Stimulated activated CD4-positive, alpha-beta T cell treated with anti-CD3 and anti-CD28 coated beads, TNF-alpha, amount 100 ng/mL, for 48 hours (primary cell): ENCODE measurements at regions not wholly inside any gene's neighbourhood (a gene's known extent, or its start where the extent isn't known, plus 50 kb on each side); places are given as distances from the start of the nearest gene placed in this dataset.
"Not testable (repeated sequence)": the region's sequence is repeated elsewhere in the genome, so short reads cannot be mapped to it uniquely, and the experiment has no call there.

Source experiments
- DNase-seq, 3 donors: peaks; one replicate each; pipeline ENCODE4 v3.0.0-alpha.2; 2020; ENCODE audit warnings: low read depth in 3 of 3

DNA sequence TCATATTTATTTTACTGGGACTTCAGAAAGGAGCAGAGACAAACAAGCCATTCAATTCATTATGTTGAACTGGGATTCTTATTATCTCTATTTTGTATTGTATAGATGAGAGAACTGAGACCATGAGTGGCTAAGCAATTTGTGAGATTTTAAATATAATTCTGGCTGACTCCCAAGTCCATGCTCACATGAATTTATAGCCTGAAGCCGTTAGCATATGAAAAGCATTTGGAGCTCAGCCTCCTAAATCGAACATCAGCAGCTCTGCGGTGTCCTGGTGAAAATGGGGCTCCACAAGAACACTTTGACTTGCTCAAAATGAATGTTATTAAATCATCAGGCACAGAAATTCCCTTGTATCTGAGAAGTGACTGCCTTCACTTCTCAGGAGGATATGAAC is 96.8 kb upstream of the DPT start:
- no peak for DNase-seq

DNA sequence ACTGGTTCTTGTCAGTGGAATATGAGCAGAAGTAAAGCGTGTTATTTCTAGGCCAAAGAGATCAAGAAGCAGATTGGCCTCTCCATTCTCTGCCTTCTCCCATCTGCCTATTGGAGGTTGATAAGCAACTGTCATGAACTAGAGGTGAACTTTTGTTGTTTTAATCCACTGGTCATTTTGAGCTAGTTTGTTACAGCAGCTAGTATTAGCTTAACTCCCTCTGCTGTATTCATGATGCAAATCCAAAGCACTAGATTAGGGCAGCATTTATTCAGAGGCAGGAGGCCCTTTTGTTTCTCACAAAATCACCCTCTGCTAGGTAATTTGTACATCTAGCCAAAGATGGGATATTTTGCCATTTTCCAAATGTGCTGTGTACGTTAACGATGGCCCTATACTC is 97.3 kb upstream of the DPT start:
- no peak for DNase-seq

DNA sequence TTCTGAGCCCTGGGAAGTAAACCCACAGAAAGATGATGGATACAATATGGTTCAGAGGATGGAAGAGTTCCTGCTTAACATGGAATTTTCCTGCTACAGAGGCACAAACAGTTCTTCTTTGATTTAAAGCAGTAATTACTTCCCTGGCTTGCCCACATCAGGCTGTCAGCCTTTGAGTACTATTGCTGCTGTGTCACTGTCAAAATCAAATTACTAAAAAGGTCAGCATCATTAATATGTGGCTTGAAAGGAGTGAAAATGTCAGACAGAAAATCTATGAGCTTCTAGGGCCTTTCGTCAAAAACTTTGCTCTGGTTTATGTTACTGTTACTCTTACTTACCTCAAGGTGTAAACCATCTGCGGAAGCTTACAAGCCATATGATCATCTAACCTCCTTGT is 98.6 kb upstream of the DPT start:
- no peak for DNase-seq

DNA sequence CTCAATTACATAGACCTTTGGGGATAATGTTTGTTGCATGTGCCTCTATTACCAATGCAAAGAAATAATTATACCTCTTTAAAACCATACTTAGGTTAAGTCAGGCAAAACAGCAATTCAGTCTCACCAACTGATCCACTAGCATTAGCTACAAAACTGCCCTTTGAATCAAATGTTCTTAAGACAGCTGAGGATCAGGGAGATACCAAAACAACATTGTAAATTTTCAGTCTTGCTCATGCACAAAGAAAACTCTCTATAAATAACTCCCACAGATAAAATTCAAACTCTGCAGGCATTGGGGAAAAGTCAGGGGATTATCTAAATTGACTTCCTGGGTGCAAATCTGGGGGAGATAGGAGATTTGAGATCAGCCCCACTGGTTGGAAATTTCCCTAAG is 100.9 kb upstream of the DPT start:
- no peak for DNase-seq

DNA sequence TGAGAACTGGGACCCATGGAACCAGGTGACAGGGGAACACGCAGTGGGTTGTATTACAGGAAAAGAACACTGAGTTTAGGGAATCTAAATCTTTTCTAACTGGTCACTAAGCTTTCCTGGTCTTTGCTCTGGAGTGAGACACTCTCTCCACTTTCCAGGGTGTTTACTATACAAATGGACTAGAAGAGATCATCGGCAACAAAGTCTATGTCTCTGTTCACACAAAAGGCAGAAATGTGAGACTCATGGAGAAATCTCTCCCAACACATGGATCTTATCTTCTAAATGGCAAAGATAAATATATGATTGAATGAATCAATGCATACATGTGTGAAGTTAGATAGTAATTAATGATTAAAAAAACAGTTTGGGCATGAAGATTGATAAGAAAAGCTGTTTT is 101.6 kb upstream of the DPT start:
- no peak for DNase-seq

DNA sequence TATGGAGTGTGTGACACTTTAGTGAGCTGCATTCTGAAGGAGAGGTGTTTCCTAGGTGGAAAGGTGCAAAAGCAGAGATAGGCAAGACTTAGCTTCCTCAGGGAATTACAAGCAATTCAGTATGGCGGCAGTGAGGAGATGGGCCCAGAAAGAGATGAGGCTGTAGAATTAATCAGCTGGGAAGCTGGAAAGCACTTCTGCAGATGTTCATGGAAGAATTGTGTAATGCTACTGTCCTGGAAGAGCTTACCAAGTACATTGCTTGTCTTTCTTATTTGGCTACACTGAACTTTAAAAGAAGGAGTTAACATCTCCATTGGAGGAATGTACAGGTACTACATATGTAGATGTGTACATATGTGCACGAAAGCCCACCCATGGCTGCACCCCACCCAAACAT is 103.7 kb upstream of the DPT start:
- no peak for DNase-seq

DNA sequence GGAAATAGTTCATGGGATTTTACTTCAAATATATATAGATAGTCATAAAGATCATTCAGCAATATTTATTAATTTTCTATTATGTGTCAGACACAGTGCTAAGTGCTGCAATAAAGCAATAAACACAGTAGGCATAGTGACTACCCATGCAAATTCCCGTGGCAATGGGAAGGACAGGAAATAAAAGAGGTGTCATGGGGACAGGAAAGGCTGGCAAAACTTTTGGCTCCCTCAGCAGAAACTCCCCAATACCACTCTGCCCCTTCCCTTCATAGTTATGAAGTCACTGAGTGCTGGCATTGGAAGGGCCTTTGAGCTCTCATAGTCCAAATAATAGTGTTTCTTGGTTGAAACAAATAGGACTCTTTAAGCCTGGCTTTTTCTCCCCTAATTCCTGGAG is 104.4 kb upstream of the DPT start:
- no peak for DNase-seq

DNA sequence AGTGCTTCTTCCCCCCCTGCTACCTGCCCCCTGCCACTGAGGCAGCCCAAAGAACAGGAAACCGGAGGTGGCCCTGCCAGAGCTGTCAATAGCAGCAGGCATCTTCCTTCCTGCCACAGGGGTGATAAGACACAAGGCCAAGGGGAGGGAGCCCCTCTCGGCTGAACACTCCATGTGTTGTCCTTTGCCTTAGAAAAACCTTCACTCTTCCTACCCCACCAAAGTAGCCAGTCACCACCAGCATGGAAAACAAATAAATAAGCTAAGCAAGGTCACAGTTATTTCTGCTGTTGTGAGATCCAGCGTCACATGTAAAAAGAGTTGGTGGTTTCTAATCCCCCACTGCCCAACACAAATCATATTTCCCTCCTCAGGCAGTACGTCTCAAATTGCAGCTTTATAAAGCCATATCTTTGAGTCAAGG is 104.8 kb upstream of the DPT start:
- no peak for DNase-seq

DNA sequence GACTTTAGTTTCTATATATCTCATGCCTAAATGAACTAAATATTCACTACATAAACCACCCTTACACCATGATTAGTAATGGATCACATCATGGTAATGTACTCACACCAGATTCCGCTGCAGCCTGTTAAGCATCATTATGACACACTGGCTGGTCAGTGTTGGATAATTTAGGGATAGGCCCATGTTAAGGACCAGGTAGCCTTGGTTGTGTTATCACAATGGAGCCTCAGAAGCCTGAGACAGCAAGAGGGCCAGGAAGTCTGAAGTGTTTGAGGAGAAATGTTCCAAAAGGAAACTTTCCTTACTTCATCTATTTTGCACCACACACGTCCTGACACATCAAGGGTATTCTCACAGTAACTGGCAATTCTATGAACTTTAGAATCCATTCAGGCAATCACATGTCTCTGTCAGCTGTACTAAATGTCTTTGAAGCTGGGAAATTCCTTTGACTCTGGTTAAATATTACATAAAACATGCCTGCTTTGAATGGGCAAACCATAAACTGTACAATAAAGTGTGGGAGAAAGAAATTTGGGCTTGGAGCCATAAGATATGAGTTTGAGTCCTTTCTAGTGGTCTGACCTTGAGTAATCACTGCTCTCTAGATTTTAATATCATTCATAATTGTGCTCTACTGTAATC is 105.3 kb upstream of the DPT start:
- DNase-seq = no peak

DNA sequence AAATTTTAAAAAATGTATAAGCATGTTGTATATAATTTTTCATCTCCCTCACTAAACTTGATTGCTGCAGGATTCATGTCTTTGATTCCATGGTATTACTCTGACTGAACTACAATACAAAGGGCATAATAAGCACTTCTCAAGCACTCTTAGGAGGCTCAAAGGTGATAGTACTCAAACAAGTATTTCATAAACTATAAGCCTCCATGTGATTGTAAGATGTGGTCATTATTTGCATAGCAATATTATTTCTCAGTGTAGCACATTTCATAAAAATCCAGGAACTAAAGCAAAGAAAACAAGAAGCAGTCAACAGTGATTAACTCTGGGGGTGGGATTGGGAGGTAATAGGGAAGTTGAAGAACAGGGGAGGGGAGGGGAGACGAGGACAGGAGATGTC is 106.2 kb upstream of the DPT start:
- DNase-seq = no peak

DNA sequence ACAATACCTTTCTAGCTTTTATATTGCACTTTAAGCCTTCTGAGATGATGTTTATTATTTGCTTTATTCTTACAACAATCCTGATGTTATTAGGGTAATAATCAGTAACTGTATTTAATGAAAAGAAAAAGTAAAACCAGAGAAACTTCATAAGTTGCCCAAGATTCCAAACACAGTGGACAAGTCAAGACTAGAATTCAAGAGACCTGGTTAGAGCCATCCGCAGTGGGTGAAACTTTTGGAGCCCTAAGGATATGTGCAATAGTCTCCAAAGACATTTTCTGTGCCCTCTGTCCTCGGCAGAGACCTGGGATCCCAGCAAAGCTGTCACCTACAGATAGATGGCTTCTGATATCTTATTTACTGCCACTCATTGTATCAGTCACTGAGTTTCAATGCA is 106.8 kb upstream of the DPT start:
- DNase-seq = no peak

DNA sequence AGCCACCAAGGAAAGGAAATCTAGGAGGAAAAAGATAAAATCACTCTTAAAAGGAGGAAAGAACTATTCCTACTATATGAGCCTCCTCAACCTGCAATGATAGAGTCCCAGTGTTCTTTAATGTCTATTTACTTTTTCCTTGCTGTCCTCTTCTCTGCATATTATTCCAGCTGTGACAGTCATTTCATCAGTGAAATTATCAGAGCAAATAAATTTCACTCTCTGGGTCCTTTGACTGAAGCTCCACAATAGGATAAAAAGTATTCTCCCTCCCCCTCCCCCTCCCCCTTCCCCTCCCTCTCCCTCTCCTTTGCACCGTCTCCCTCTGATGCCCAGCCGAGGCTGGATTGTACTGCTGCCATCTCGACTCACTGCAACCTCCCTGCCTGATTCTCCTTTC is 107.5 kb upstream of the DPT start:
- DNase-seq = no peak

DNA sequence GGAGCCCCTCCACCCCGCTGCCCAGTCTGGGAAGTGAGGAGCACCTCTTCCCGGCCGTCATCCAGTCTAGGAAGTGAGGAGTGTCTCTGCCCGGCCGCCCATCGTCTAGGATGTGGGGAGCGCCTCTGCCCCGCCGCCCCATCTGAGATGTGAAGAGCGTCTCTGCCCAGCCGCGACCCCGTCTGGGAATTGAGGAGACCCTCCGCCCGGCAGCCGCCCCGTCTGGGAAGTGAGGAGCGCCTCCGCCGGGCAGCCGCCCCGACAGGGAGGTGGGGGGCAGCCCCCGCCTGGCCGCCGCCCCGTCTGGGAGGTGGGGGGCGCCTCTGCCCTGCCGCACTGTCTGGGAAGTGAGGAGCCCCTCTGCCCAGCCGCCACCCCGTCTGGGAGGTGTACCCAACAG is 108.2 kb upstream of the DPT start:
- not testable (repeated sequence) for DNase-seq

DNA sequence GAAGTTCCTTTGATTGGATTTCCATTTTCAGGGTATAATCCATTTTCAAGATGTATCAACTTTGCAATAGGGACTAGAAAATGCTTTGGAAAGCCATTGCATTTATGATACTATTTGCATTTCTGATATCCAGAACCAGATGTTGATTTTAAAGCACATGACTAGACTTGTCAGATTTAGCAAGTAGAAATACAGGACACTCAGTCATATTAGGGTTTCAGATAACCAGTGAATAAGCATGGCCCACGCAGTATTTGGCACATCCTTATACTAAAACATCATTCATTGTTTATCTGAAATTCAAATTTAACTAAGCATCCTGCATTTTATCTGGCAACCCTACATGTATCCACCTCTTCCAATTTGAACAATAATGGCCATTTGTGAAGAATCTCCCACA is 113.3 kb upstream of the DPT start:
- DNase-seq = no peak

DNA sequence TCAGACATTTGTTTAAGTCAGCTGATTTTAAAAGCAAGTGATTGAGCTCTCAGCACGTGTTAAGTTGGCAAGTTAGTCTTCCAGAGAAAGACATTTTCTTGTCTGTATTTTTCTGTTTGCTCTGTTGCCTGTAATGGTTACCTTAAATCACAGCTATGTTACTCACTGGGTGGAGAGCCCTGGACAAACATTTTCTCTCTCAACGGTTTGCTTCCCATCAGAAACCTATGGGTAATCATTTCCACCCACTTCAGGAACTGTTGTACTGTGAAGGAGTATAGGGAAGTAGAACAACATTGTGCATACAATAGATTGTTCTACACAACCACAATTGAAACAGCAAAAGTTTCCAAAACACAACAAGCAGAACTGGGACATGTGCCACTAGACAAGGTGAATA is 113.9 kb upstream of the DPT start:
- DNase-seq = no peak

DNA sequence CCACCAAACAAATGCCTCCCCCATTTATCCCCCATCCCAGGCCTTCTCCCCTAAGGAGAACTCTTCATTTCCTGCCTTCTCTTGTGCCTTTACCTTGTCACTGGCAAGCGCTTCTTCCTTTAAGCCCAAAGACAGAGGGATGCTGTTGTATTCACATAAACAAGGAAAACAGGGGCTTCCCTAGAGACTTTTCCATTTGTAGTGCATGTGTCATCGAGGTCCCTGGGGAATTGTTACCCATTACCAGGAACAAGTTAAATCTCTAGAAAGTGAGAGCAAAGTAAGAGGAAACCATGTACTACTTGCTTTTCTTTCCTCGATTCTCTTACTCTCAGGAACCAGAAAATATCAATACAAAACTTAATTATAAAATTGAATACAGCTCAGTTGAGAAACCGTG is 114.4 kb upstream of the DPT start:
- DNase-seq = no peak

DNA sequence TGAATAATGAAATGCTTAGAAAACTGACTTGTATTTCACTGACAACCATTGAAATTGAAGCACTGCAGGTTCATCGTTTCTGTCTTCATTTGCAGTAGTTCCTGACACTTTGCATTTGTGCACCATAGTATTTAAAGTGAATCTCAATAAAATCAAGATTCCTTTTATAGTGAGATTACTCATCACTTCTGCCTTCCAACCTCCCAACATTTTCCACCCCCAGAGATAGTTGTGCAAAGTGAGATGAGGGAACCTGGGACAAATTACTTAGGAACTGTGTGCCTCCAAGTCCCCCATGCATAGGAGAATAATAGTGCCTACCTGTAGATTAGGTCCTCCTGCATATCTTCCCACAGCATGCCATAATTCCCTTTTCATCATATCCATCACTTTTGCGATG is 114.9 kb upstream of the DPT start:
- no peak for DNase-seq

DNA sequence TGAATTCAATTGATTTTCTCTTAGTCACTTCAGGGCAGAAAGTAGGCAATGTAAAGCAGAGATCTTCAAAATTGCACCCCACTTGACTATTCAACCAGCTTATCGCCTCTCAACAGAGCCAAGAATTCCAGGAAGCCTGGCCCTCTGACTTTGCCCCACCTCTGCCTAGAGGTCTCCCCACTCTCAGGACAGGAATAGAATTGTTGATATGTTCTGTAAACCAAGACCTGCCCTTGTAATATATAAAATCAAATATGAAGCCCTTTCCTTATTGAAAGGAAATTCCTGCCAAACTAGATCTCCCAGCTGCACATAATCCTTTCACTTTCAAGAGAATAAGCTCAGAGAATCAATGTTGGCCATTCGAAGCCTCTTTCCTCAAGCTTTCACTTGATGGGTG is 116.1 kb upstream of the DPT start:
- DNase-seq = no peak

DNA sequence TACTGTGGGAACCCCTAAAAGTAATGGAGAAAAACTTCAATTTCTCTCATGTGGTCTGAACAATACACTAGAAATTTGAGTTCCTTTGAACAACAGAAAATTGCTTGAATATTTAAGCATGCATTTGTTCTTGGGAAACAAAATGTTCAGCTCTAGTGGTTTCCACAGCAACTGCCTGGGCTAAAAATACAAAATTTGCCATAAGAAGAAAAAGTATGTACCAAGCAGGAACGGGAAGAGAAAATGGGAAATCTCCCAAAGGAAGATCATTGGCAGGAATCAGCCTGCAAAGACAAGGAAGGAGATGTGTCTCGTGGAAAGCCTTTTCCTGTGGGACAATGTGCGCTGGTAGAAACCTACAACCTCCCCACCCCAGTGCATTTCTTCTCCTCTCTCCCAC is 119.0 kb upstream of the DPT start:
- DNase-seq = no peak

DNA sequence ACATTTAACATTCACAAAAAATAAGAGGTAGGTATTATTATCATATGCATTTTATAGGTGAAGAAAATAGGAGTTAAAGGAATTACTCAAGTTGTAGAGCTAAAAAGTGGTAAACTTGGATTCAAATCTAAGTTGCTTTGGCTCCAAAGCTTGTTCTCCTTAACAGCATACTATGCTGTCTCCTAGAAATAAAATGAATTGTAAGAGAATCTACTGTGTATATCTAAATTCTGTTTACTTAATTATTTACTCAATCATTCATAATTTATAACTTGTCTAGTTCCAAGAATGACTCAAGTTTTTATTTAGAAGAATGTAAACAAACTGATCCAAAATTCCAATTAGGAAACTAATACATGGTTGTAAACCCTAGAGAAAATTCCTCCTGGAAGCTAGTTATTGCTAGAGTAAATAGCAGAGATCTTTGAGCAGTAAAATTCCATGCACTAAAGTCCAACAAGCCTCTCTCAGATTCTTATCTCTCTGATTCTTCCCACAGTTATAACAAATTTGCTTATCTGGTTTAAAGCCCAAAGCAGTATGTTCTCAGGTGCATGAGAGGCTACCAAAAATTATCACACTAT is 132.5 kb upstream of the DPT start:
- no peak for DNase-seq

DNA sequence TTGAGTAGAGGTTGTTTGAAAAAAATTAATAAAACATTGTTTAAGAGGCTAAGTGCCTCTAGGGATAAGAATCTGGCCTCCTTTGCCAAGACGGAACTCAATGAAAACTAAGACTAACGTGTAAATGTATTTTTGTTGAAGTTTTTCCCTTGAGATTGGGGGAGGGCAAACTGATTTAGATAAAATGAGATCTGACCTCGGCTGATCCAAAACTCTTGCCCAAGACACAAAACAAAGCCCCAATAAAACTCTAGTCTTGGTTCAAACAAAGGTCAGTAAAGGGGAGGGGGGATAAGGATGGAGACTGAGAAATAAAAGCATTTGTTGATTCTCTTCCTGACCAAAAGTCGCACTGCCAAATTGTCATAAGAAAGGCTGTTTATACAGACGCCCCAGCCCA is 134.8 kb upstream of the DPT start:
- DNase-seq = no peak

DNA sequence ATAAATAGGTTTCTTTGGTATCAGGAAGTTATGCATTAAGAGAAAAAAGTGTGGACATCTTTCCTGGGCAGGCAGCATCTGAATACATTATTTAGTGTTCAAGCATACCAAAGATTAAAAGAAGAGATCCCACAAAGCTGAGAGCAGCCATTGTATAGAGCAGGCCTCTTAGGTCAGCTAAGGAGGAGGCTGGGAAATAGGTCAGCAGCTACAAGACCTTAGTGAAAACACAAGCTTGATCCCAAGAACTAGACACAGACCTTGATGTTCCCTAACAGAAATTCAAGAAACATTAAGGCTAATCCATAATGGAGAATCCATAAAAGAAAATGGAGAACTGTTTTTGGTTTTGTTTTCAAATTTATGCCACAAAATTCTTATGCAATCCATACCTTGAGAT is 135.3 kb upstream of the DPT start:
- no peak for DNase-seq

DNA sequence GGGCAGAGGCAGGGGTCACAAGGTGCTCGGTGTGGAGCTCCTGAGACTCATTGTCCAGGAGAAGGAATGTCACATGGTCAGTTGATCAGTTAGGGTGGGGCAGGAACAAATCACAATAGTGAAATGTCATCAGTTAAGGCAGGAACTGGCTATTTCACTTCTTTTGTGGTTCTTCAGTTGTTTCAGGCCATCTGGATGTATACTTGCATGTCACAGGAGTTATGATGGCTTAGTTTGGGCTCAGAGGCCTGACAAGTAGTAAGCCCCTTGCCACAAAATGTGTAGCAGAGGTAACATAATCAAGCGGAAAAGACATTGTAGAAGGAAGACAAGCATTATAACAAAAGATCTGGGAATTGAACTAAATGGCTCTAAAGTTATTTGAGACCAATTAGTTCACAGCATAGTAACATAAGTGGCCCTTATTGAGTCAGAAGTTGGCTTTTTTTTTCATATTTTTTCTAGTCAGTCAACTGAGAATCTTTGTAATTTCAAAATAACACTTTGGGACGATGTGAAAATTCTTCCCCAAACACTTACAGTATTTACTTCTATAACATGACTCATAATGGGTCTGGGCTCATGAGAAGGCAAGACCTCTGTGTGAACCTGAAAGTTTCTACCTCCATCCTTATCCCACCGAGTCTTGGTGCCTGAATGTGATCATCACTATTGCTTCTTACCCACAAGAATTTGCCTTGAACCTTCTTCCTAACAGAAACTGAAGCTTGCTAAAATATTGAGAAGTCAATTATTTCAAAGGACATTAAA is 137.0 kb upstream of the DPT start:
- no peak for DNase-seq
